IMR-90 (cell line): ENCODE measurements at regions not wholly inside any gene's neighbourhood (a gene's known extent, or its start where the extent isn't known, plus 50 kb on each side); places are given as distances from the start of the nearest gene placed in this dataset.

Source experiments
- BHLHE40 ChIP-seq: fragments of 150-350 bp; IDR thresholded peaks from 2 replicates; pipeline ENCODE4 v1.6.1; 2016; ENCODE audit warnings: mild to moderate bottlenecking, low read depth, low read length
- CEBPB ChIP-seq: IDR thresholded peaks from 2 replicates; pipeline ENCODE4 v1.6.1; 2012; ENCODE audit warnings: low read depth, low read length, improper control_type of control experiment
- CTCF ChIP-seq: conservative IDR thresholded peaks from 2 replicates; pipeline ENCODE4 v1.5.1; 2012; ENCODE audit warnings: mild to moderate bottlenecking, low read depth, low read length, improper control_type of control experiment
- NFE2L2 ChIP-seq: fragments of 150-350 bp; IDR thresholded peaks from 2 replicates; pipeline ENCODE4 v1.6.1; 2016; ENCODE audit warnings: low read depth, mild to moderate bottlenecking, low read length
- POLR2A ChIP-seq: IDR thresholded peaks from 2 replicates; pipeline ENCODE4 v1.6.1; 2012; ENCODE audit warnings: mild to moderate bottlenecking, low read depth, low read length
- RAD21 ChIP-seq: IDR thresholded peaks from 2 replicates; pipeline ENCODE4 v1.6.1; 2012; ENCODE audit warnings: low read length, improper control_type of control experiment
- RCOR1 ChIP-seq: IDR thresholded peaks from 2 replicates; pipeline ENCODE4 v1.6.1; 2012; ENCODE audit warnings: mild to moderate bottlenecking, low read length, improper control_type of control experiment; ENCODE audit not compliant: insufficient replicate concordance
- RFX5 ChIP-seq: IDR thresholded peaks from 2 replicates; pipeline ENCODE4 v1.8.0; 2012; ENCODE audit warnings: low read depth, mild to moderate bottlenecking, low read length, moderate library complexity

GRCh38 chr17:14444915-14445314 is 144.0 kb downstream of the HS3ST3B1 start:
- no peak for TF ChIP-seq CTCF
- no peak for TF ChIP-seq RFX5
- TF ChIP-seq POLR2A: no peak
- no peak for TF ChIP-seq RCOR1
- TF ChIP-seq CEBPB: no peak
- no peak for TF ChIP-seq RAD21
- TF ChIP-seq NFE2L2: no peak
- TF ChIP-seq BHLHE40: no peak
